ENCODE measurements at regions not wholly inside any gene's neighbourhood (a gene's known extent, or its start where the extent isn't known, plus 50 kb on each side); places are given as distances from the start of the nearest gene placed in this dataset.

- ATAC-seq, result no peak
- intact Hi-C loops (cut with DNase I), result no loop called here
- Histone ChIP-seq H3K4me3 (no peak overlapping the region), H3K4me1 (no peaks in the 10 kb centered on the region), H3K36me3 (replicated peaks in 1 of 2; ENCODE audit: insufficient read depth in 1 of 2, low read depth in 2 of 2) (no peaks in the 10 kb centered on the region), H3K27ac (no peak overlapping the region), H3K27me3 (no peaks in the 10 kb centered on the region), H3K9me3 (no peaks in the 10 kb centered on the region)
- no peak for DNase-seq
- 33 to 38% methylated on average over 3 of the region's 3 CpGs for WGBS, 2 donors
- TF ChIP-seq POLR2A (IDR thresholded peaks at IDR 0.05), result no peak
- no peak for TF ChIP-seq CTCF (IDR thresholded peaks at IDR 0.05)
These were observed 124.3 kb downstream of the ZNF280B start for GRCh38 chr22:22384267-22384666.

GRCh38 chr22:22384668-22385244, 123.8 kb downstream of the ZNF280B start:
- no peaks in the 10 kb centered on the region for H3K36me3 ChIP-seq (replicated peaks in 1 of 2; ENCODE audit: insufficient read depth in 1 of 2, low read depth in 2 of 2)
- no peak overlapping the region for H3K4me3 ChIP-seq
- DNase-seq (no peak), ATAC-seq (no peak)
- intact Hi-C loops (cut with DNase I), result no loop called here
- H3K27ac ChIP-seq, result no peak overlapping the region
- TF ChIP-seq POLR2A (IDR thresholded peaks at IDR 0.05), result no peak
- TF ChIP-seq CTCF (IDR thresholded peaks at IDR 0.05), result no peak
- H3K9me3 ChIP-seq, result no peaks in the 10 kb centered on the region
- 56 to 67% methylated on average over 2 of the region's 2 CpGs for WGBS, 2 donors
- H3K27me3 ChIP-seq, result no peaks in the 10 kb centered on the region
- no peaks in the 10 kb centered on the region for H3K4me1 ChIP-seq

GRCh38 chr22:22386602-22387385, 121.7 kb downstream of the ZNF280B start:
- Histone ChIP-seq H3K4me1 (no peaks in the 10 kb centered on the region), H3K27ac (no peak overlapping the region), H3K9me3 (no peaks in the 10 kb centered on the region), H3K27me3 (no peaks in the 10 kb centered on the region), H3K36me3 (replicated peaks in 1 of 2; ENCODE audit: insufficient read depth in 1 of 2, low read depth in 2 of 2) (no peaks in the 10 kb centered on the region), H3K4me3 (no peak overlapping the region)
- no peak for DNase-seq
- WGBS, 2 donors, result 21 to 29% methylated on average over 10 of the region's 10 CpGs
- TF ChIP-seq CTCF (IDR thresholded peaks at IDR 0.05) (no peak), POLR2A (IDR thresholded peaks at IDR 0.05) (no peak)
- intact Hi-C loops (cut with DNase I), result no loop called here
- no peak for ATAC-seq

GRCh38 chr22:22387386-22387736, 121.2 kb downstream of the ZNF280B start:
- H3K4me1 ChIP-seq, result no peaks in the 10 kb centered on the region
- ATAC-seq, result no peak
- H3K36me3 ChIP-seq (replicated peaks in 1 of 2; ENCODE audit: insufficient read depth in 1 of 2, low read depth in 2 of 2), result no peaks in the 10 kb centered on the region
- no peak overlapping the region for H3K4me3 ChIP-seq
- H3K27ac ChIP-seq, result no peak overlapping the region
- DNase-seq, result no peak
- TF ChIP-seq CTCF (IDR thresholded peaks at IDR 0.05) (no peak), POLR2A (IDR thresholded peaks at IDR 0.05) (no peak)
- WGBS, 2 donors, result 0 to 21% methylated on average over 1 of the region's 1 CpG
- peaks cover 0 to 4% (median 0%) of the 10 kb centered on the region in 3 donors for H3K9me3 ChIP-seq
- no peaks in the 10 kb centered on the region for H3K27me3 ChIP-seq
- intact Hi-C loops (cut with DNase I), result no loop called here

GRCh38 chr22:22388090-22388489, 120.5 kb downstream of the ZNF280B start:
- no peak overlapping the region for H3K4me3 ChIP-seq
- no peak for TF ChIP-seq CTCF (IDR thresholded peaks at IDR 0.05)
- ATAC-seq (no peak), DNase-seq (no peak)
- no peak overlapping the region for H3K27ac ChIP-seq
- no peaks in the 10 kb centered on the region for H3K4me1 ChIP-seq
- no peaks in the 10 kb centered on the region for H3K36me3 ChIP-seq (replicated peaks in 1 of 2; ENCODE audit: insufficient read depth in 1 of 2, low read depth in 2 of 2)
- no peaks in the 10 kb centered on the region for H3K27me3 ChIP-seq
- H3K9me3 ChIP-seq, result peaks cover 0 to 4% (median 0%) of the 10 kb centered on the region in 3 donors
- WGBS, 2 donors, result 53 to 61% methylated on average over 5 of the region's 5 CpGs
- intact Hi-C loops (cut with DNase I), result no loop called here

Measured in body of pancreas (tissue), 4 donors.